ENCODE measurements at regions not wholly inside any gene's neighbourhood (a gene's known extent, or its start where the extent isn't known, plus 50 kb on each side); places are given as distances from the start of the nearest gene placed in this dataset.
A peak's percentile ranks its signal among the peaks of the same experiment; 100 is the strongest.
"Not testable (repeated sequence)": the region's sequence is repeated elsewhere in the genome, so short reads cannot be mapped to it uniquely, and the experiment has no call there.

GRCh38 chr9:90127923-90128322, 514.7 kb downstream of the DIRAS2 start:
- no peak for DNase-seq

- no peak for DNase-seq
These were observed 513.9 kb downstream of the DIRAS2 start for GRCh38 chr9:90128587-90129190.

- no peak for DNase-seq
These were observed 513.2 kb downstream of the DIRAS2 start for GRCh38 chr9:90129446-90129845.

- DNase-seq = no peak
These were observed 511.1 kb downstream of the DIRAS2 start for GRCh38 chr9:90131568-90131967.

GRCh38 chr9:90132866-90133265, 509.8 kb downstream of the DIRAS2 start:
- DNase-seq = no peak

- no peak for DNase-seq
These were observed 504.8 kb downstream of the DIRAS2 start for GRCh38 chr9:90137801-90138200.

- no peak for DNase-seq
These were observed 502.3 kb downstream of the DIRAS2 start for GRCh38 chr9:90140131-90140818.

GRCh38 chr9:90141723-90142122, 500.9 kb downstream of the DIRAS2 start:
- no peak for DNase-seq

GRCh38 chr9:90142580-90142979, 500.0 kb downstream of the DIRAS2 start:
- DNase-seq = peak; percentile 22

- DNase-seq = no peak
These were observed 495.2 kb downstream of the DIRAS2 start for GRCh38 chr9:90147426-90147825.

- no peak for DNase-seq
These were observed 486.3 kb downstream of the DIRAS2 start for GRCh38 chr9:90156318-90156717.

GRCh38 chr9:90162326-90162725, 480.3 kb downstream of the DIRAS2 start:
- DNase-seq = no peak

- DNase-seq = no peak
These were observed 479.8 kb downstream of the DIRAS2 start for GRCh38 chr9:90162819-90163218.

GRCh38 chr9:90165281-90165680, 477.3 kb downstream of the DIRAS2 start:
- DNase-seq = no peak

- DNase-seq = not testable (repeated sequence)
These were observed 476.2 kb downstream of the DIRAS2 start for GRCh38 chr9:90166374-90166773.

- no peak for DNase-seq
These were observed 474.7 kb downstream of the DIRAS2 start for GRCh38 chr9:90167914-90168313.

GRCh38 chr9:90169490-90169889, 473.1 kb downstream of the DIRAS2 start:
- no peak for DNase-seq

GRCh38 chr9:90173935-90174334, 468.7 kb downstream of the DIRAS2 start:
- not testable (repeated sequence) for DNase-seq

- DNase-seq = not testable (repeated sequence)
These were observed 468.3 kb downstream of the DIRAS2 start for GRCh38 chr9:90174346-90174745.

GRCh38 chr9:90175257-90175656, 467.4 kb downstream of the DIRAS2 start:
- no peak for DNase-seq

- no peak for DNase-seq
These were observed 466.8 kb downstream of the DIRAS2 start for GRCh38 chr9:90175865-90176264.

- DNase-seq = no peak
These were observed 465.7 kb downstream of the DIRAS2 start for GRCh38 chr9:90176901-90177300.

- DNase-seq = no peak
These were observed 462.2 kb downstream of the DIRAS2 start for GRCh38 chr9:90180381-90180780.

GRCh38 chr9:90188656-90189055, 454.0 kb downstream of the DIRAS2 start:
- no peak for DNase-seq

- no peak for DNase-seq
These were observed 453.3 kb downstream of the DIRAS2 start for GRCh38 chr9:90189306-90189705.
